IPS-18c (cell line): ENCODE measurements at regions not wholly inside any gene's neighbourhood (a gene's known extent, or its start where the extent isn't known, plus 50 kb on each side); places are given as distances from the start of the nearest gene placed in this dataset.
A peak's percentile ranks its signal among the peaks of the same experiment; 100 is the strongest.

Experiments used
- H3K4me3 ChIP-seq: 2 replicates; pipeline ENCODE4 v1.7.0; 2013; ENCODE audit warnings: low read depth, mild to moderate bottlenecking, low read length, moderate library complexity; ENCODE audit not compliant: insufficient read depth
- H3K9me3 ChIP-seq: one replicate; pipeline ENCODE4 v1.6.1; 2013; ENCODE audit warnings: mild to moderate bottlenecking, low read length, moderate library complexity; ENCODE audit not compliant: control insufficient read depth, insufficient read depth

DNA sequence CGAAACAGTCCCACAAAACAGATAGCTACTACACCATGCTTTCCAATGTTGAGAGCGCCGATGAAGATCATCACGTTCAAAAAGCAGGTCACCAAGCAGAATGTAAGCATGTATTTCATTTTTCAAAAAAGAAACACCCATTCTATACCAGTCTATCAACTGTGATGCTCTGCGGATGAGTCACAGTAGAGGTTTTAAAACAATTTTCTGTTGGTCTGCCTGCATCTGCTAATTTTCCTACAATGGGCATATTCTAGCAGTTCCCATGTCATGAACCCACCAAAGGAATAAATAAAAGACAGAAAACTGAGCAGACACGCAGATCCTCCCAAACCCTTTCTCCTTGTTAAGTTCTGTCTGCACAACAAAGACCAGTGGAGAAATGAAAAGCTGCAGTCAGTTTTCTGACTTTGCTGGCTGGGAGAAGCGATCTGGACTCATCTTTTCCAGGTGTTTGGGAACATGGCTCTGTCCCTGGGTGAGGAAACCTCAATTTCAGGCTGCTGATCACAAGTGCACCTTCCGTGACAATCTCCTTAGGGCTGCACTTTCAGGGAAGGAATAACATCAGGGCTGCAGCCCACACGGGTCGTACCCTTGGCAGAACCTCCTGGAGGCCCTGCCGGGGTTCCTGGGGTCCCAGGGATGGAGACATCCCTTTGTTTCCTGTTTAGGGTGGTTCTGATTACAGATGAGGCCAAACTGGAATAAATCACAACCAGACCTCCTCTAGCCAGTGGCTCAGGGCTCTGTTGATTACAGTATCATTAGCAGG lies 200.1 kb downstream of the BMP7 start:
- H3K4me3 ChIP-seq, result no peak overlapping the region
- peaks cover 2% of the 10 kb centered on the region for H3K9me3 ChIP-seq

DNA sequence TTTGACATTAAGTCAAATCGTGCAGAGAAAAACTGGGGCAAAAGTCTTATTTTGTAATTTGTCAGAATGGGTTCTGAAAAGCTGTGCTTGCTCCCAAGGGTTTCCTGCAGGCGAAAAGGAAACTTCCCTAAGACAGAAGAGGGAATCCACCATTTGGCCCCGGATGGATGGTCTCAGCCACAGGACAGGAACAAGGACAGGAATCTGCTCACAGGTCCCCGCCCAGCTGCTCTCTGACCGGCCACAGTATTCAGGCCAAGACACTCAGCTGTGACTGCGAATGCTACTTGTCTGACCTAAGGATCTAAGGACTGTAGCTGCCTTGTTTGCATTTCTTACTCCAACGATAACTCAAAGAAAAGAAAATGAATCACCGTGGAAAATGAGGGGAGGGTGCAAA lies 197.0 kb downstream of the BMP7 start:
- peaks cover 2% of the 10 kb centered on the region for H3K9me3 ChIP-seq
- no peak overlapping the region for H3K4me3 ChIP-seq

- Histone ChIP-seq H3K9me3 (peaks cover 2% of the 10 kb centered on the region), H3K4me3 (no peak overlapping the region)
These were observed 196.1 kb downstream of the BMP7 start for GRCh38 chr20:57070296-57070695.

GRCh38 chr20:57071283-57071731 lies 195.1 kb downstream of the BMP7 start:
- H3K4me3 ChIP-seq, result peak overlapping the region; percentile 17; the same call in 1 of the 2 replicates
- H3K9me3 ChIP-seq, result peaks cover 2% of the 10 kb centered on the region

- H3K9me3 ChIP-seq, result peaks cover 2% of the 10 kb centered on the region
- no peak overlapping the region for H3K4me3 ChIP-seq
These were observed 194.4 kb downstream of the BMP7 start for GRCh38 chr20:57071954-57072583.

DNA sequence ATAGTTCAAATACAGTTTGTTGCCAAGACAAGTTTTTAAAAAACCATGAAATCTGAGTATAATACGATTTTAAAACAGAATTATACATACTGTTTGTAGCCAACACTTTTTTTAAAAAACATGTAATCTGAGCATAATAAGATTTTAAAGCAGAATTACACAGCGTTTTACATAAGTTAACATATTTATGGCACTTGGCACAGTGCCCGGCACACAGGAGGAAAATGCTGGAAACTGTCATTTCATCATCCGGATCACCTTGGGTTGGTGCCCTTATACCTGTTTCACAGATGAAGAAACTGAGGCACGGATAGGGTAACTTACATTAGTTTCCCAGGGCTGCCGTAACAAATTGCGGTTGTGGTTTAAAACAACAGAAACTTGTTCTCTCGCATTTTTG lies 193.0 kb downstream of the BMP7 start:
- Histone ChIP-seq H3K9me3 (peaks cover 2% of the 10 kb centered on the region), H3K4me3 (no peak overlapping the region)

DNA sequence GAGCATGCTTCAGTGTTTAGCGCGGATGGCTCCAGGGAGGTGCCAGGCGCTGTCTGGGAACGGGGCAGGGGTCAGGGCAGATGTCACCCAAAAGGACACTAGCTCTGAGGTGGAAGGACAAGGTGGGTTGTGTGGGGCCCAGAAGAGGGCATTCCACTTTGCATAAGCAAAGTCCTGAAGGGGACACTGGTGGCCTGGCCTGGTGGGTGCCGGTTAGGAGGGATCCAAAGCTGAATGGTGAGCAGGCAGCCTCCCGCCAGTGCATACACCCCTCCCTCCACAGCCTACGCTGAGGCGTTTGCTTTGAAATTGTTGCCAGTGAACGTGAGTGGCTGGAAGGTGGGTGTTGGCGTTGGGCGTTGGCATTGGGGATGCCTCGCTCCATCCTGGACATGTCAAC lies 192.1 kb downstream of the BMP7 start:
- Histone ChIP-seq H3K4me3 (no peak overlapping the region), H3K9me3 (peaks cover 2% of the 10 kb centered on the region)

DNA sequence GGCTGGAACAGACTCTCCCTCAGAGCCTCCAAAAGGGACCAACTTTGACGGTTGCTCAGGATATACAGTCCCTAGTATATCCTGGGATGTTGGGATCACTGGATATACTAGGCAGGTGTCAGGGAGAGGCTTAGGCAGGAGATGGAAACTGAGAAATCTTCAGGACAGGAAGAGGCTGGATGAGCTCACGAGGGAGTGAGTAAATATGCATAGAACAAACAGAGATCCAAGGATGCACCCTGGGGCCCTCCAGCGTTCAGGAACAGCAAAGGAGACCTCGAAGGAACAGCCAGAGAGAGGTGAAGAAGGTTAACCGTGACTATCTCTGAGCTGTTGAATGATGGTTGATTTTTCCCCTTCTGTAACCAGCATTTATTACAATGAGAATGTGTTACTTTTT lies 191.3 kb downstream of the BMP7 start:
- H3K9me3 ChIP-seq, result no peaks in the 10 kb centered on the region
- H3K4me3 ChIP-seq, result no peak overlapping the region

DNA sequence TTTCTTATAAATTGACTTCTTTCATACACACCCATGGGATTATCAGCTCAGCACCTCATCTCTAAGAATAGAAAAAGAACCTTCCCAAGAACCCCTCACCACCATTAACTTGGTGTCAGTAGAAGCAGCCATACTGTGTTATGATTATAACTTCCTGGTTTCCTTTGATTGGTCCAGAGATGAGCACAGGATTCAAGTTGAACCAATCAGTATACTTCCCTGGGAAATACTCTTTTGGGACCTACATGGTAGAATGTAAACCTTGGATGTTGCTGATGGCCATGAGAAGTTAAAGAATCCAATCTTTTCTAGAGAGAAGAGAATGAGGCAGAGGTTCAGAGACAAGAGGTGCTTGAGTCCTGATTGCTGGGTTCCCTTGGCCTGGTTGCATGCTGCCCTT lies 190.8 kb downstream of the BMP7 start:
- H3K4me3 ChIP-seq, result no peak overlapping the region
- H3K9me3 ChIP-seq, result no peaks in the 10 kb centered on the region

DNA sequence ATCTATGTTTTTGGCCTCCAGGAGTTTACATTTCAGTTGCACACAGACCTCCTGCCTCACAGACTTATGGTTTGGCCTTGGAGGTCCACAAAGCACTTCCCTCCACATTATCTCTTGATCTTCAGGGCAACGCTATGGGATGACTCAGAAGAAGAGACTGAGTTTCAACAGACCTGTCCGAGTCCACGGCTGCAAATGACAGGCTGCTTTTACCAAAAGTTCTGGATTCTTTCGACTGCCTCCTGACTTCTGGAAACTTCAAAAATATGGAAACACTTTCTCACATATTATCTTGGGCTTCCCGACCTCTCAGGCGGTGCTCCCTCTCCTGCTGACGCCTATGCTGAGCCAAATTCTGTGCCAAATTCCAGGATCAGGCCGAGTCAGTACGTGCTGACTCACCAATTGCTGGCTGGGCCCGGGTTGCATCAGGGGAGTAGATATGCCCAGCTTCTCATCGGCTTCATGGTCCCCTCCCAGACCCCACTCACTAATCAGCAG lies 190.2 kb downstream of the BMP7 start:
- Histone ChIP-seq H3K9me3 (no peaks in the 10 kb centered on the region), H3K4me3 (no peak overlapping the region)

DNA sequence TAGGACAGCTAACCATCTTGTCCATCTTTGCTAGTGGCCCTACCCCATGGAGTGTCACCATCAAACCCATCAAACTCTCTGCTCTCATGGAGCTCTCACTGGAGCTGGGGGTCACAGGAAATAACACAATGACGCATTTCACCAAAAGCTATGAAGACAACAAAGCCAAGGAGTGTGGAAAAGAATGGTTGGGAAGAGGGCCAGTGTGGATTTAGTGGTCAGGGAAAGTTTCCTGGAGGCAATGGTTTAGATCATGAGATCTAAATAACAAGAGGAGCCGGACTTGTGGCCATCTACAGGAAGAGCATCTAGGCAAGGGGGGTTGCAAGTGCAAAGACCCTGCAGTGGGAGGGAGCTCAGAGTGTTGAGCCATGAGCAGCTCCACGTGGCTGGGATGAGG lies 189.5 kb downstream of the BMP7 start:
- Histone ChIP-seq H3K4me3 (no peak overlapping the region), H3K9me3 (no peaks in the 10 kb centered on the region)

GRCh38 chr20:57078116-57078515 lies 188.3 kb downstream of the BMP7 start:
- H3K9me3 ChIP-seq, result no peaks in the 10 kb centered on the region

DNA sequence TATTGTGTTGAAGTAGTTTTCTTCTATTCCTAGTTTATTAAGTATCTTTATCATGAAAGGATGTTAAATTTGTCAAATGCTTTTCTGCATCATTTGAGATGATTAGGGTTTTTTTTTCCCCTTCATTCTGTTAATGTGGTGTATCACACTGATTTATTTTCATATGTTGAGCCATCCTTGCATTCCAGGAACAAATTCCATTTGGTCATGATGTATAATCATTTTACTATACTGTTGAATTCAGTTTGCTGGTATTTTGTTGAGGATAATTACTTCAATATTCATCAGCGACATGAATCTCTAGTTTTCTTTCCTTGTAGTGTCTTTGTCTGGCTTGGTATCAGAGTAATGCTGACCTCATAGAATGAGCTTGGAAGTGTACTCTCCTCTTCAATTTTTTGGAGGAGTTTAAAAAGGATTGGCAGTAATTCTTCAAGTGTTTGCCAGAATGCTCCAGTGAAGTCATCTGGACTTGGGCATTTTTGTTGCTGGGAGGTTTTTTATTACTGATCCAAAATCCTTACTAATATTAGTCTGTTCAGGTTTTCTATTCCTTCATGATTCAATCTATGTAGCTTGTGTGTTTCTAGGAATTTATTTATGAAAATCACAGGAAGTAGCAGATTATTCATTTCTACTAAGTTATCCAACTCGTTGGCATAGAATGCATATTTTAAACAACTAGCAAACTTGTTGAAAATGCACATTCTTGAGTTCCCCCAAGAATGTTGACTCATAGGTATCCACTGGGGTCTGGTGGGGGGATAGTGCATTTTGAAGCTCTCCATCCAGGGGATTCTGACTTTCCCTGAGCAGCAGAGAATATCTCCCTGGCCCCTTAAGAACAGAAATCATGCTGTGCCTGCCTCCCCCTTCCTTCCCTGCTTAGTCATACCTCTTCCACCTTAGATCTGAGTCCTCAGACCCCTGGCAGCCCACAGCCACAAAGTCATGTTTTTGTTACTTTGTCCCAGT lies 187.1 kb downstream of the BMP7 start:
- Histone ChIP-seq H3K4me3 (no peak overlapping the region), H3K9me3 (peaks cover 2% of the 10 kb centered on the region)

More at GRCh38 chr20:57078116-57078515, 188.3 kb downstream of the BMP7 start:
- no peak overlapping the region for H3K4me3 ChIP-seq

- Histone ChIP-seq H3K9me3 (peaks cover 2% of the 10 kb centered on the region), H3K4me3 (no peak overlapping the region)
These were observed 185.6 kb downstream of the BMP7 start for GRCh38 chr20:57080796-57081195.

- peaks cover 2% of the 10 kb centered on the region for H3K9me3 ChIP-seq
- no peak overlapping the region for H3K4me3 ChIP-seq
These were observed 184.0 kb downstream of the BMP7 start for GRCh38 chr20:57082357-57082945.

DNA sequence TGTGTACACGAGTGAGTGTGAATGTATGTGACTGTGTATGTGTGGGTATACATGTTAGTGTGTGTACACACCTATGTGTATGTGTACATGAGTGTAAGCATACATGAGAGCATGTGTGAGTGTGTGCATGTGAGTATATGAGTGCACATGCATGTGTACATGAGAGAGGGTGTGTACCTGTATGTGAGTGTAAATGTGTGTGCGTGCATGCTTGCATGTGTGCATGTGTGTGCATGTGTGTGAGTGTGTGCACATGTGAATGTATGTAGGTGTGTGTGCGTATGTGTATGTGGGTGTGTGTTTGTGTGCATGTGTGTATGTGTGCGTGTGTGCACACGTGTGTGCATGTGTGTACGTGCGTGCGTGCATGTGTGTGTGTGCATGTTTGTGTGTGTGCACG lies 183.4 kb downstream of the BMP7 start:
- Histone ChIP-seq H3K4me3 (no peak overlapping the region), H3K9me3 (peaks cover 2% of the 10 kb centered on the region)

GRCh38 chr20:57086066-57086465 lies 180.4 kb downstream of the BMP7 start:
- no peak overlapping the region for H3K4me3 ChIP-seq
- peaks cover 2% of the 10 kb centered on the region for H3K9me3 ChIP-seq
